Kidney (tissue), 10 donors: ENCODE measurements at regions not wholly inside any gene's neighbourhood (a gene's known extent, or its start where the extent isn't known, plus 50 kb on each side); places are given as distances from the start of the nearest gene placed in this dataset.
"Not testable (repeated sequence)": the region's sequence is repeated elsewhere in the genome, so short reads cannot be mapped to it uniquely, and the experiment has no call there.

Experiments
- DNase-seq, 5 donors: peaks; one replicate each; pipeline ENCODE4 v3.0.0-alpha.2; 2013 to 2020
- FAIRE-seq: peaks from 2 replicates; lab custom pipeline; 2012; peaks lifted over from hg19 to GRCh38; lab: Jason Lieb, UNC
- H3K27ac ChIP-seq, 2 donors: one replicate each; pipeline ENCODE4 v1.7.0; 2013; ENCODE audit warnings: low read depth in 2 of 2, low read length in 2 of 2, inconsistent platforms in 1 of 2
- H3K27me3 ChIP-seq: one replicate; pipeline ENCODE4 v1.7.1; 2013; ENCODE audit warnings: low read length, inconsistent platforms; ENCODE audit not compliant: control insufficient read depth, insufficient read depth
- H3K36me3 ChIP-seq, 3 donors: one replicate each; pipeline versions ENCODE4 v1.7.0 to v1.7.1; 2013; ENCODE audit warnings: low read length in 3 of 3, control low read depth in 1 of 3, inconsistent platforms in 1 of 3; ENCODE audit not compliant: insufficient read depth in 3 of 3, control insufficient read depth in 2 of 3
- H3K4me1 ChIP-seq, 3 donors: one replicate each; pipeline versions ENCODE4 v1.7.0 to v1.7.1; 2013; ENCODE audit warnings: low read length in 3 of 3, inconsistent platforms in 1 of 3, low read depth in 1 of 3; ENCODE audit not compliant: control insufficient read depth in 2 of 3, insufficient read depth in 2 of 3
- H3K4me3 ChIP-seq, 3 donors: one replicate each; pipeline versions ENCODE4 v1.7.0 to v1.8.1; 2013; ENCODE audit warnings: low read length in 3 of 3, control low read depth in 1 of 3, inconsistent platforms in 1 of 3
- H3K9ac ChIP-seq, 3 donors: one replicate each; pipeline versions ENCODE4 v1.7.0 to v1.7.1; 2013; ENCODE audit warnings: low read length in 3 of 3, control low read depth in 1 of 3, inconsistent platforms in 1 of 3
- H3K9me3 ChIP-seq, 3 donors: one replicate each; pipeline versions ENCODE4 v1.7.0 to v1.7.1; 2013; ENCODE audit warnings: low read length in 3 of 3, control low read depth in 1 of 3, inconsistent platforms in 1 of 3; ENCODE audit not compliant: control insufficient read depth in 2 of 3, insufficient read depth in 1 of 3
- intact Hi-C: fragments of 100-400 bp; cut with DNase I; formaldehyde crosslinking; loops from one replicate; pipeline ENCODE4 v1.11.1; 2022
- donor health status: control.
- donor health status: control.
- donor health status: DM: yes; HTN: yes; CAD: no.
- donor health status: Normal renal cell carcinoma (clear cell type).

DNA sequence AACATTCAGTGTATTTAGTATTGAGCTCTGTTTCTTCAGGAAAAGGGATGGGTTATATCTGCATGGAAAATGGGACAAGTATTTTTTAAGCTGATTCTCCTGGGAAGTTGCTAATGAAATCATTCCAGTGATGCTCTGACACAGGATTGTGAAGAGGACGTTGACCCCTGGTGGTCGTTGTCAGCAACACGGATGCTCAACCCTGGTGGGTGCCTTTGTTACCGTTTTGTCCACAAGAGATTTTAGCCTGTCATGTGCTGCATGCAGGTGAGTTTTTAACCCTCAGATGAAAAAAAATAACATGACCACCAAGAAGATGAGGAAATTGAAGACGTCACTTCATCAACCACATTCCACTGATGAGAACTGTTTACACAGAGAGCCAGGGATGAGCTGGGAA lies 1186.1 kb downstream of the TMEM121 start:
- intact Hi-C loops, H3K9ac ChIP-seq, H3K36me3 ChIP-seq, DNase-seq, H3K4me3 ChIP-seq, H3K4me1 ChIP-seq, H3K27me3 ChIP-seq, H3K27ac ChIP-seq, FAIRE-seq, H3K9me3 ChIP-seq: not testable (repeated sequence)

DNA sequence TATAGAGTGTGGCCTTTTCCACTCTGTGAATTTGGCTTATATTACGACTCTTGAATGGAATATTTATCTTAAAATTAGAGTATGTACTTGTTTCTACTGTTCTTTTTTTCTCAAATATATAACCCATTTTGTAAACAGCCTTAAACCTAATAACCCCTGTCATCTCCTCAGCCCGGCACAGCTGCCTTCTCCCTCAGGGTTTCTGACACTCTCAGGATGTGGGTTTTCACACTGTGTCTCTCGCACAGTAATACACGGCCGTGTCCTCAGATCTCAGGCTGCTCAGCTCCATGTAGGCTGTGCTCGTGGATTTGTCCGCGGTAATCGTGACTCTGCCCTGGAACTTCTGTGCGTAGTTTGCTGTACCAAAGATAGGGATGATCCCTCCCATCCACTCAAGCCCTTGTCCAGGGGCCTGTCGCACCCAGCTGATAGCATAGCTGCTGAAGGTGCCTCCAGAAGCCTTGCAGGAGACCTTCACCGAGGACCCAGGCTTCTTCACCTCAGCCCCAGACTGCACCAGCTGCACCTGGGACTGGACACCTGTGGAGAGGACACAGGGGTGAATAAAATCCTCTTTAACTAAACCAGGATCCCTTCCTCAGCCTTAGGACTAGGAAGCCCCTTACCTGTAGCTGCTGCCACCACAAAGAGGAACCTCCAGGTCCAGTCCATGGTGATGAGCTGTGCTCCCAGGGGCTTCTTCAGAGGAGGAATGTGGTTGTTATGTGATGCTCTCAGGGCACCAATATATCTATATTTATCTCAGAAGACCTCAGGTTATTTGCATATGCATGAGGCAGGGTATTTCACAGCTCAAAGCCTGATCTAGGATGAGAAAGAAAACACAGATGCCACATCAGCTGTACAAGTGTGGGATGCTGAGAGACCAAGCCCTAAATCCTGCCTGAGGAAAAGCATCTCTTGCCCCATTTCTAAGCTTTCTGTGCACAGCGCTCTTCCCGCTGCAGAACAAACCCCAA lies 1188.4 kb downstream of the TMEM121 start:
- H3K9me3 ChIP-seq, H3K4me1 ChIP-seq, FAIRE-seq, H3K27me3 ChIP-seq, H3K9ac ChIP-seq, H3K4me3 ChIP-seq, H3K27ac ChIP-seq, DNase-seq, intact Hi-C loops, H3K36me3 ChIP-seq: not testable (repeated sequence)

DNA sequence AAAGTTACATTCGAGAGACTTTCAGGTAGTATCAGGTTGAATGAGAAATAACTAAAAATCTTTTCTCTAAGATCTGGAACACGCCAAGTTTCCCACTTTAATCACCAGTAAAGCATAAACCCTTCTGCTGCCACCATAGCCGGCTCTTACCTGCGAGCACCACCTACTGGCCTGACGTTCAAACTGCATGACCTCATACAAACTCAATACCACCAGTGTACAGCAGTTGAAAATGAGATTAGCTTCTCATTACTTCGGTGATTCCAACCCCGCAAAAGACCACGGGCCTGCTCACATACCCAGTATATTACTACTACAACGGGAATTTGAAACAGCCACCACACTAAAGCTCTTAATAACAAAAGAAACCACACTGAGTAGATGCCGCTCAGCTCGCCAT lies 1191.2 kb downstream of the TMEM121 start:
- DNase-seq, H3K4me3 ChIP-seq, H3K27ac ChIP-seq, H3K9ac ChIP-seq, H3K9me3 ChIP-seq, intact Hi-C loops, H3K4me1 ChIP-seq, H3K36me3 ChIP-seq, H3K27me3 ChIP-seq: not testable (repeated sequence)
- peak; percentile 69 for FAIRE-seq

DNA sequence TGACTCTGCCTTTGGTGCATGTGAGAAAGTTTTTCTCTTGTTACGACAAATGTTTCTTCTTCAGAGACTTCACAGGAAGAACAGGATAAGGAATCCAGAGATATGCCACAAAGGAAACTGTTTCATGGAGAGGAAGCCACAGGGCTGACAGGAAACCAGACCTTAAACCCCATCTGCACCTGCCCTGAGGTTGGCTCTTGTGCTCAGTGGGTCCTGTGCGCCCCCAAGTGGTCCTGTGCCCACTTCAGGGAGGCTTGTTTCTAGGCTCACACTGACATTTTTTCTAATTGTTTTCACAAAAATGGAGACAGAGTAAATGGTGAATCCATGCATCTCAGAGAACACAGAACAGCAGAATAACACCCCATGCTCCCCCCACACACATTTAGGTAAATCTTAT lies 1193.5 kb downstream of the TMEM121 start:
- H3K27ac ChIP-seq, H3K9me3 ChIP-seq, H3K4me1 ChIP-seq, H3K4me3 ChIP-seq, intact Hi-C loops, H3K27me3 ChIP-seq, H3K9ac ChIP-seq, DNase-seq, FAIRE-seq, H3K36me3 ChIP-seq: not testable (repeated sequence)

DNA sequence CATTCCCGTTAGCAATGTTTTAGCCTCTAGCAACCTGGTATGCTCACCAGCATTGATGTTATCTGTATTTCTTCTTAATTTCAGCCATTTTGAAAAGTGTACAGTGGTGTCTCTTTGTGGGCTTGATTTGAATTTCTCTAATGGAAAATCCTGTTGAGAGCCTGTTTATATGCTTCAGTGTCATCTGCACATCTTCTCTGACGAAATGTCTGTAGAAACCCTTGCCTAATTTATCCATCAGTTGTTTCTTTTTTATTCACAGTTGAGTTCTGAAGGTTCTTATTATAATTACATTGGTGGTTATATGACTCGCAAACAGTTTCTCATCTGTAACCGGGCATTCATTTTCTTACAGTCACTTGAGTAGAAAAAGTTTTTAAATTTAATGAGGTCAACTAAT lies 1195.5 kb downstream of the TMEM121 start:
- H3K36me3 ChIP-seq, H3K4me1 ChIP-seq, H3K27me3 ChIP-seq, DNase-seq, H3K4me3 ChIP-seq, FAIRE-seq, H3K27ac ChIP-seq, intact Hi-C loops, H3K9me3 ChIP-seq, H3K9ac ChIP-seq: not testable (repeated sequence)

DNA sequence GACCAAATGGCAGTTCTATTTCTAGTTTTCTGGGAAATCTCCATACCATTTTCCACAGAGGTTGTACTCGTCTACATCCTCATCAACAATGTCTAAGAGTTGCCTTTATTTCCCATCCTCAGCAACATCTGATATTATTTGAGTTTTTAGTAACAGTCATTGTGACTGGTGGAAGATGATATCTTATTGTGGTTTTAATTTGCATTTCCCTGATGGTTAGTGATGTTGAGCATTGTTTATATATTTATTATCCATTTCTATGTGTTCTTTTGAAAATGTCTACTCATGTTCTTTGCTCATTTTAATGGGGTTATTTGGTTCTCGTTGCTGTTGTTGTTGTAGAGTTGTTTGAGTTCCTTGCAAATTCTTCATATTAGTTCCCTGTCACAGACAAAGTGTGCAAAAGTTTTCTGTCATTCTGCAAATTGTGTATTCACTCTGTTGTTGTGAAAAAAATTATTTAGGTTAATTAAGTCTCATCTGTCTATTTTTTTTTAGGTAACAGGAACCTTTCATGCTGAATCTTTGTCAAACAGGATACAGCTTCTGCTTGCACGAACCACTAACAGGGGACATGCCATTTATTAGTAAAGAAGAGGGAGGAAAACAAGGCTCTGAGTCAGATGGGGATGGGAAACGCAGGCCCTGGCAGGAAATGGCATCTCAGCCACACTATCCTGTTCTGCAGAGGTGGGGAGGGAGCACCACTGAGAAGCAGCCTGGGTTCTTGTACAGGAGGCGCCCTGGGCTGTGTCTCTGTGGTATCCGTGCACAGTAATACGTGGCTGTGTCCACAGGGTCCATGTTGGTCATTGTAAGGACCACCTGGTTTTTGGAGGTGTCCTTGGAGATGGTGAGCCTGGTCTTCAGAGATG lies 1196.7 kb downstream of the TMEM121 start:
- H3K4me1 ChIP-seq, H3K4me3 ChIP-seq, H3K9ac ChIP-seq, H3K9me3 ChIP-seq, H3K27ac ChIP-seq, DNase-seq, FAIRE-seq, H3K36me3 ChIP-seq, intact Hi-C loops, H3K27me3 ChIP-seq: not testable (repeated sequence)

DNA sequence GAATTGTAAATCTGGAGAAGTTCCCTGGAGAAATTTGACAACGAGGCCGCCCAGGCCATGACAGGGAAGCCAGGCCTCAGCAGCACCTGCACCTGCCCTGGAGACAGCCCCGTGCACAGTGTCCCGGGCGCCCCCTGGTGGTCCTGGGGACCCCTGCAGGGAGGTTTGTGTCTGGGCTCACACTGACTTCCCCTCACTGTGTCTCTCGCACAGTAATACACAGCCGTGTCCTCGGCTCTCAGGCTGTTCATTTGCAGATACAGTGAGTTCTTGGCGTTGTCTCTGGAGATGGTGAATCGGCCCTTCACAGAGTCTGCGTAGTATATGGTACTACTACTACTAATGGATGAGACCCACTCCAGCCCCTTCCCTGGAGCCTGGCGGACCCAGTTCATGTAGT lies 1201.6 kb downstream of the TMEM121 start:
- H3K9ac ChIP-seq, intact Hi-C loops, FAIRE-seq, H3K27me3 ChIP-seq, H3K9me3 ChIP-seq, DNase-seq, H3K4me1 ChIP-seq, H3K36me3 ChIP-seq, H3K27ac ChIP-seq, H3K4me3 ChIP-seq: not testable (repeated sequence)
